HUES6 (cell line): ENCODE measurements at regions not wholly inside any gene's neighbourhood (a gene's known extent, or its start where the extent isn't known, plus 50 kb on each side); places are given as distances from the start of the nearest gene placed in this dataset.

Experiments
- H3K27ac ChIP-seq: 2 replicates; pipeline ENCODE4 v1.7.0; 2013; ENCODE audit warnings: low read depth, mild to moderate bottlenecking, low read length, inconsistent platforms
- H3K27me3 ChIP-seq: 2 replicates; pipeline ENCODE4 v1.6.1; 2013; ENCODE audit warnings: low read length; ENCODE audit not compliant: control insufficient read depth, insufficient read depth
- H3K36me3 ChIP-seq: 2 replicates; pipeline ENCODE4 v1.6.1; 2013; ENCODE audit warnings: low read length; ENCODE audit not compliant: control insufficient read depth, insufficient read depth
- H3K4me1 ChIP-seq: 2 replicates; pipeline ENCODE4 v1.6.1; 2013; ENCODE audit warnings: low read length; ENCODE audit not compliant: control insufficient read depth, insufficient read depth
- H3K4me3 ChIP-seq: 2 replicates; pipeline ENCODE4 v1.5.1; 2013; ENCODE audit warnings: low read depth, low read length
- H3K9ac ChIP-seq: one replicate; pipeline ENCODE4 v1.6.1; 2013; ENCODE audit warnings: mild to moderate bottlenecking, low read length
- H3K9me3 ChIP-seq: 2 replicates; pipeline ENCODE4 v1.6.1; 2013; ENCODE audit warnings: low read depth, low read length; ENCODE audit not compliant: control insufficient read depth, insufficient read depth

- no peak overlapping the region for H3K4me3 ChIP-seq
- no peak overlapping the region for H3K27ac ChIP-seq
- no peaks in the 10 kb centered on the region for H3K9me3 ChIP-seq
- no peak overlapping the region for H3K9ac ChIP-seq
- no peaks in the 10 kb centered on the region for H3K27me3 ChIP-seq
- H3K4me1 ChIP-seq: no peaks in the 10 kb centered on the region; the same call in 1 of the 2 replicates
- H3K36me3 ChIP-seq: no peaks in the 10 kb centered on the region
Measured at GRCh38 chr12:4210183-4210582, 63.4 kb upstream of the CCND2 start.

- H3K4me1 ChIP-seq: peaks cover 24% of the 10 kb centered on the region
- no peaks in the 10 kb centered on the region for H3K36me3 ChIP-seq
- H3K9me3 ChIP-seq: no peaks in the 10 kb centered on the region
- no peak overlapping the region for H3K27ac ChIP-seq
- no peaks in the 10 kb centered on the region for H3K27me3 ChIP-seq
- H3K4me3 ChIP-seq: no peak overlapping the region
- H3K9ac ChIP-seq: no peak overlapping the region
Measured at GRCh38 chr12:4206470-4206869, 67.1 kb upstream of the CCND2 start.

- peak overlapping the region; percentile 35; the same call in 1 of the 2 replicates for H3K4me3 ChIP-seq
- no peak overlapping the region for H3K9ac ChIP-seq
- H3K36me3 ChIP-seq: no peaks in the 10 kb centered on the region
- no peaks in the 10 kb centered on the region for H3K9me3 ChIP-seq
- peaks cover 28% of the 10 kb centered on the region for H3K4me1 ChIP-seq
- H3K27ac ChIP-seq: peak overlapping the region; percentile 13; the same call in 1 of the 2 replicates
- no peaks in the 10 kb centered on the region for H3K27me3 ChIP-seq
Measured at GRCh38 chr12:4203772-4204376, 69.7 kb upstream of the CCND2 start.

- no peaks in the 10 kb centered on the region for H3K36me3 ChIP-seq
- H3K27me3 ChIP-seq: no peaks in the 10 kb centered on the region
- peaks cover 5% of the 10 kb centered on the region for H3K9me3 ChIP-seq
- no peak overlapping the region for H3K27ac ChIP-seq
- peaks cover 28% of the 10 kb centered on the region for H3K4me1 ChIP-seq
- H3K4me3 ChIP-seq: no peak overlapping the region
- no peak overlapping the region for H3K9ac ChIP-seq
Measured at GRCh38 chr12:4202918-4203317, 70.6 kb upstream of the CCND2 start.

- H3K27ac ChIP-seq: no peak overlapping the region
- no peak overlapping the region for H3K4me3 ChIP-seq
- H3K36me3 ChIP-seq: no peaks in the 10 kb centered on the region
- no peaks in the 10 kb centered on the region for H3K27me3 ChIP-seq
- H3K9ac ChIP-seq: no peak overlapping the region
- peaks cover 5% of the 10 kb centered on the region for H3K9me3 ChIP-seq
- peaks cover 28% of the 10 kb centered on the region for H3K4me1 ChIP-seq
Measured at GRCh38 chr12:4202487-4202886, 71.1 kb upstream of the CCND2 start.

GRCh38 chr12:4201333-4202100 is 72.0 kb upstream of the CCND2 start:
- Histone ChIP-seq H3K27ac (no peak overlapping the region), H3K36me3 (no peaks in the 10 kb centered on the region), H3K27me3 (no peaks in the 10 kb centered on the region), H3K4me3 (no peak overlapping the region), H3K4me1 (peaks cover 28% of the 10 kb centered on the region), H3K9ac (no peak overlapping the region), H3K9me3 (peaks cover 5% of the 10 kb centered on the region)

- H3K4me1 ChIP-seq: peaks cover 23% of the 10 kb centered on the region
- no peak overlapping the region for H3K27ac ChIP-seq
- no peaks in the 10 kb centered on the region for H3K27me3 ChIP-seq
- no peak overlapping the region for H3K9ac ChIP-seq
- H3K36me3 ChIP-seq: no peaks in the 10 kb centered on the region
- no peak overlapping the region for H3K4me3 ChIP-seq
- H3K9me3 ChIP-seq: peaks cover 5% of the 10 kb centered on the region
Measured at GRCh38 chr12:4197922-4198763, 75.4 kb upstream of the CCND2 start.

- H3K27me3 ChIP-seq: no peaks in the 10 kb centered on the region
- no peaks in the 10 kb centered on the region for H3K36me3 ChIP-seq
- H3K9me3 ChIP-seq: peaks cover 5% of the 10 kb centered on the region
Measured at GRCh38 chr12:4196805-4197420, 76.6 kb upstream of the CCND2 start.

GRCh38 chr12:4194668-4195067 is 78.9 kb upstream of the CCND2 start:
- H3K4me1 ChIP-seq: peaks cover 17% of the 10 kb centered on the region; the same call in 1 of the 2 replicates
- H3K4me3 ChIP-seq: no peak overlapping the region
- H3K9ac ChIP-seq: no peak overlapping the region
- peaks cover 5% of the 10 kb centered on the region for H3K9me3 ChIP-seq
- no peaks in the 10 kb centered on the region for H3K36me3 ChIP-seq
- no peaks in the 10 kb centered on the region for H3K27me3 ChIP-seq
- no peak overlapping the region for H3K27ac ChIP-seq

More at GRCh38 chr12:4196805-4197420, 76.6 kb upstream of the CCND2 start:
- Histone ChIP-seq H3K9ac (no peak overlapping the region), H3K4me1 (peaks cover 21% of the 10 kb centered on the region), H3K27ac (no peak overlapping the region), H3K4me3 (no peak overlapping the region)

- no peak overlapping the region for H3K27ac ChIP-seq
- peaks cover 17% of the 10 kb centered on the region; the same call in 1 of the 2 replicates for H3K4me1 ChIP-seq
- H3K4me3 ChIP-seq: no peak overlapping the region
- peaks cover 5% of the 10 kb centered on the region for H3K9me3 ChIP-seq
- H3K9ac ChIP-seq: no peak overlapping the region
- H3K27me3 ChIP-seq: no peaks in the 10 kb centered on the region
- no peaks in the 10 kb centered on the region for H3K36me3 ChIP-seq
Measured at GRCh38 chr12:4193821-4194220, 79.7 kb upstream of the CCND2 start.
